ENCODE measurements at regions not wholly inside any gene's neighbourhood (a gene's known extent, or its start where the extent isn't known, plus 50 kb on each side); places are given as distances from the start of the nearest gene placed in this dataset.
A peak's percentile ranks its signal among the peaks of the same experiment; 100 is the strongest.

- no peaks in the 10 kb centered on the region for H3K9me3 ChIP-seq (ENCODE audit: low read depth)
- no peaks in the 10 kb centered on the region for H3K4me1 ChIP-seq (ENCODE audit: low read depth)
- TF ChIP-seq CTCF (IDR thresholded peaks at IDR 0.05; ENCODE audit: low read depth, low read length): no peak
- peak in 1 of 2 donors; percentile 80 for DNase-seq (ENCODE audit: low read depth in 1 of 2, low spot score in 1 of 2)
- H3K27ac ChIP-seq: no peak overlapping the region
- no peaks in the 10 kb centered on the region for H3K27me3 ChIP-seq
- H3K4me3 ChIP-seq: no peak overlapping the region
- no peaks in the 10 kb centered on the region for H3K36me3 ChIP-seq
These were observed 274.0 kb downstream of the BRD1 start for GRCh38 chr22:49553518-49554295.

- DNase-seq (ENCODE audit: low read depth in 1 of 2, low spot score in 1 of 2): no peak
- Histone ChIP-seq H3K4me1 (ENCODE audit: low read depth) (no peaks in the 10 kb centered on the region), H3K27me3 (no peaks in the 10 kb centered on the region), H3K4me3 (no peak overlapping the region), H3K27ac (no peak overlapping the region), H3K9me3 (ENCODE audit: low read depth) (no peaks in the 10 kb centered on the region), H3K36me3 (no peaks in the 10 kb centered on the region)
- no peak for TF ChIP-seq CTCF (IDR thresholded peaks at IDR 0.05; ENCODE audit: low read depth, low read length)
These were observed 274.6 kb downstream of the BRD1 start for GRCh38 chr22:49553076-49553475.

GRCh38 chr22:49551897-49552614 is 275.6 kb downstream of the BRD1 start:
- Histone ChIP-seq H3K27me3 (no peaks in the 10 kb centered on the region), H3K36me3 (no peaks in the 10 kb centered on the region), H3K4me3 (no peak overlapping the region), H3K4me1 (ENCODE audit: low read depth) (no peaks in the 10 kb centered on the region), H3K9me3 (ENCODE audit: low read depth) (no peaks in the 10 kb centered on the region), H3K27ac (no peak overlapping the region)
- no peak for TF ChIP-seq CTCF (IDR thresholded peaks at IDR 0.05; ENCODE audit: low read depth, low read length)
- DNase-seq (ENCODE audit: low read depth in 1 of 2, low spot score in 1 of 2): no peak

GRCh38 chr22:49551446-49551845 is 276.2 kb downstream of the BRD1 start:
- Histone ChIP-seq H3K4me1 (ENCODE audit: low read depth) (no peaks in the 10 kb centered on the region), H3K27ac (no peak overlapping the region), H3K36me3 (no peaks in the 10 kb centered on the region), H3K4me3 (no peak overlapping the region), H3K9me3 (ENCODE audit: low read depth) (no peaks in the 10 kb centered on the region), H3K27me3 (no peaks in the 10 kb centered on the region)
- DNase-seq (ENCODE audit: low read depth in 1 of 2, low spot score in 1 of 2): no peak
- no peak for TF ChIP-seq CTCF (IDR thresholded peaks at IDR 0.05; ENCODE audit: low read depth, low read length)

- DNase-seq (ENCODE audit: low read depth in 1 of 2, low spot score in 1 of 2): no peak
- no peak for TF ChIP-seq CTCF (IDR thresholded peaks at IDR 0.05; ENCODE audit: low read depth, low read length)
- no peaks in the 10 kb centered on the region for H3K27me3 ChIP-seq
- no peaks in the 10 kb centered on the region for H3K4me1 ChIP-seq (ENCODE audit: low read depth)
- no peak overlapping the region for H3K27ac ChIP-seq
- no peaks in the 10 kb centered on the region for H3K9me3 ChIP-seq (ENCODE audit: low read depth)
- no peak overlapping the region for H3K4me3 ChIP-seq
- no peaks in the 10 kb centered on the region for H3K36me3 ChIP-seq
These were observed 276.8 kb downstream of the BRD1 start for GRCh38 chr22:49550766-49551362.
